DMS53 (cell line): ENCODE measurements at regions not wholly inside any gene's neighbourhood (a gene's known extent, or its start where the extent isn't known, plus 50 kb on each side); places are given as distances from the start of the nearest gene placed in this dataset.

ENCODE experiments used
- DNase-seq: peaks from one replicate; lab custom pipeline; 2025; lab: John Stamatoyannopoulos, UW

DNA sequence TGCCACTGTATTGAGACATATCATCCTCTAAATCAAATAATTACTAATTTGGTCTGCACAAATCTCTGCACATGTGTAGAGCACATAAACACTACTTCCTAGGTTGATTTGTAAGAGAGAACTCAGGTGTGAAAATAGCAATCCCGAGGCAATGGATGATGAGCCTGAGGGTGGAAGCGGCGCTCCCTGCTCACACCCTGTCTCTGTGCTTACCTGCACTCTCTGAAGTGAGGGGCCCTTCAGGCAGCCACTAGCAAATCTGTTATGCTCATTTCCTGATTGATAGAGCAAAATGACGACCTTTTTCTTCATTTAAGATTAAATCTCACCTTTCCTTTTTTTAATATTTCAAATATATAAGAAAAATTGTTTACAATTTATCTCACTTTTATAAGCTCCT lies 1995.7 kb upstream of the AGA start:
- no peak for DNase-seq

DNA sequence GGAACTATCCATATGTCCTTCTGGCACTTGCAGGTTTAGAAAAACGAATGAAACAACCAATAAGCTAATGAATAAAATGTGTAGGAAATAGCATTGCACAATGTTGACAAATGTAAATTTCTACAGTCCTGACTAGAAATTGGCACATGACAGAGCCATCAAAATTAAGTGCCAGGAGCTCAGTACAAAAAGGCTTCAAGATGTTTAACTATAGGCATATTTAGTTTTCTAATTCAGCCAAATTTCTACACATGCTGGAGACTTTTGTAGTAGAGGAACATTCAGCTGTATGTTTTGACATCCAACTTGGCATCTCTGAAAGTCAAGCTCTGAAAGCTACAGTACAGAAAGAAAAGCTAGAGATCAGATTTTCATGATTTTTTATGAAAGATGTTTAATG lies 1999.4 kb upstream of the AGA start:
- DNase-seq: no peak

DNA sequence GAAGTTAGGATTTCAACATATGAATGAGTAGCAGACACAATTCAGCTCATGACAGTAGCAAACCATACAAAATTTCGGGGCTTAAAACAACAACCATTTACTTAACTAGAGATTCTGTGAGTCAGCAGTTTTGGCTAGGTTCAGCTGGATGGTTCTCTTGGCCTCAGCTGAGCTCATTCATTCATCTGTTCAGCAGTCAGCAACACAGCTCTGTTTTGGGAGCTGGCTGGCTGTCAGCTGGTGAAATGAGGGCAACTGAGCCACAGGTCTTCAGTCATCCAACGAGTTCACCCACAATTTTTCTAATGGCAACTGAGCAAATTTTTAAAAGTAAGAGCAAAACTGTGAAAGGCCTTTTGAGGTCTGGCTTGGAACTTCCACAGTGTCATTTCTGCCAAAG lies 2005.1 kb upstream of the AGA start:
- no peak for DNase-seq

DNA sequence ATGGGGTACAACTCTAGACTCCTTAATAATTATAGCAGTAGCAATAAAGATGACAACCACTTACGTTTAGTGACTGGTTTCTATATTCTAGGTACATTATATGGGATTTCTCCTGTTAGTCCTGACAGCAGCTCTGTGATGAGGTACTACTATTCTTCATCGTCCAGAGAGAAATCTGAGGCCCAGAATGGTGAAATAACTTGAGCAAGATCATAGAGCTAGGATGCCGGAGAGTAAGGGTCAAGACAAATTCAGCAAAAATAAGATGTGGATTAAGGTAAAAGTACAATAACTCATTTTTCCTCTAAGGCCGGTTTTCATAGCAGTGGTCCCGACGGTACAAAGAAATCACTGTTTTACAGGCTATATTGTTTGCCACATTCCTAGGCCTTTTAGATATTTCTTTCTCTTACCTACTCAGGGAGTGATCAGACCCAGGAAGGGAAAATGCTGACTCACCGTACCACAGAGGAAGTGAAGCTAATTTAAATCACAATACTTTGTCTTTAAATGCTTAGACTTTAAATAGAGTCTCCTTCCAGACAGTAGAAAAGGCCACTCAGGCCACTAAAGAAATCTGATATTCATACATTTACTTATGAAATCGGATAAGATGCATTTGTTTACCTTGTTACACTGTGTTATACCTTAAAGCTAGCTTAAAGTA lies 2023.0 kb upstream of the AGA start:
- peak; percentile 58 for DNase-seq

DNA sequence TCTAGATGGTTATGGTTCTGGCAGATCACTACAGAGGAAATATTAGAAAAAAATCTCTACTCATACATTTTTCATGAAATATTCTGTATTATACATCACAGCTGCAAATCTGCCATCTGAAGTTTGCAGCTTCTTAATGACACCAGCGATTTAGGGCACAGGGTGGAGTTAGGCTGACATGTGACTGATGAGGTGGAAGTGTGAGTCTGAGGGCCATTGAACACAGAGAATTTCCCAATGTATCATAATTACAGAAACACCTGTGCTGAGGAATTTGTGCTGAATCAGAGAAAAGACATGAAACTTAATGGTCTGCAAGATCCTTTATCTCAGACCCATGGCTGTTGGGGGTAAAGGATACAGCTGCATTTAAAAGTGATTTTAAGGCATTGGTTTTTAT lies 2025.6 kb upstream of the AGA start:
- no peak for DNase-seq

DNA sequence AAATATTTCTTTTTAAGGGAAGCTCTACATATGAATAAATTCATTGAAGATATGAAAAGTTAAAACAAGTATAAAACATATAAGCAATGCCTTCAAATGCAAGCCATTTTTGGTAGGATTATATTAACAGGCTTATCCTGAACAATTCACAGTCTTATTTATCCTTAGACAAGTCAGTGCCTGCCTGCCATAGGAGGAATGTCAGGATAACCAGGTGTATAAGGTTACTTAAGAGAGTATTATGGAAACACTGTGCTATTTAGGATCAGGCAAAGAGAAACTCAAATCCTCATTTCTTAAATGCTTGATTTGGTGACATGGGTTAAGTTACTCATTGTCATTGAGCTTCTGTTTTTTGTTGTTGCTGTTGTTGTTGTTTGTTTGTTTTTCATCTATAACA lies 2029.9 kb upstream of the AGA start:
- DNase-seq: no peak

DNA sequence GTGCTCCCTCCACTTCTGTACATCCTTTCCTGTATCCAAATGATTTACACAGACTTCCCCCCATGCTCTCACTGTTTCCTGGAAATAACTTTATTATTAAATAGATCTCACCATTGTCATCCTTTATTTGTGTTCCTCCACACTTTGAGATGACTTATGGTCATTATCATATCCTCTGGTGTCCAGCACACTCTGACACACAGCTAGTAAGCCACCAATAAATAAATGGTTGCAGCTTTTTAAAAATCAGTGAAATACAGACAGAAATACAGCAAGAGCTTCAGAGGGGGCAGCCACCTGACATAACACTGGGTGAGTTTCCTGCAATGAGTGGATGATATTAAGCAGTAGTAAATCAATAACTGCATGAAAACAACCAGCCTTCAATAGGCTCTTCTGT lies 2036.4 kb upstream of the AGA start:
- peak; percentile 4 for DNase-seq

DNA sequence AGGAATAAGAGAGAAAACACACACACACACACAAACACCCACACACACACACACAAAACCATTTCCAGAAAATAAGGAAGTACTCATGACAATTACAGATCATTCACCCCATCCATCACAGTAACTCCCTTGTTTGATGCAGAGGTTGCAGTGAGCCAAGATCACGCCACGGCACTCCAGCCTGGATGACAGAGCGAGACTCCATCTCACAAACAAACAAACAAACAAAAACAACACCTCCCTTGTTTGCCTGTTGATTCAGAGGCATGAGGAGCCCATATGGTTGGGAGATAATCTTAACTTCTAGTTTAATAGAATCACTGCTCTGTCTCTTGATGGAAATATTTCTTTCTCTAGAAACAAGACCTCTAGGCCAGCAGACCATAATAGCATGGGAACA lies 2043.5 kb upstream of the AGA start:
- no peak for DNase-seq

DNA sequence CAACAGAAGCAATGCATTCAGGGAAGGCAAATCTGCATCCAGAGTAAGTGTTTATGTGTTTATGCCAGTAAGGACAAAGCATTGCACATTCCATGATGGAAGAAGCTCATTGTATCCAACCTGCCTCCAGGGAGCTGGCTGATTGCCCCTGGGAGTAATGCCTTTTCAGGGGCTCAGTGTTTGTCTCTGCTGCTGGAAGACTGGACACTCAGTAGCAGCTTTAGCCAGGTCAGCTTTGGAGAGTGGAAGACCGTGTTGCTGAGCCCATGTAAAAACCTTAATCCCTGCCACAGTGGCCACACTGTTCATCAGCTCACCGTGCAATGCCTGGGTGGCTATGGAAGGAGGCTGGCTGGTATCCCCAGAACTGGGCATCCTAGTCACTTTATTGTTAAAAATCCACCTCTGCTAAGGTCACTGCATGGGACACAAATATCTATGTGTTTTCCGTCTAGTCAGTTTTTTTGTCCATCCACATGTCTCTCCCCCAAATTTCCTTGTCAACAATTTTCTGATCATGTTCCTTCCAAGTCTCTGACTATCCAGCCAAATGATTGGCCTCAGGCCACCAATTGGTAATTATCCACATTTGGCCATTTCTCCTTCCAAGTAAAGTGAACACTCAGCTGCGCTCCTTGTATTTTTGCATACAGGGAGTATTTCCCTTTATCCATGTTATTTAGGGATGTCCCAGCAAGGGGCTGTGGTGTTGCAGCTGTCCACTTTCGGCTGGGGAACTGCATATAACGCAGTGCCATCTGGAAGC lies 2044.5 kb upstream of the AGA start:
- no peak for DNase-seq

DNA sequence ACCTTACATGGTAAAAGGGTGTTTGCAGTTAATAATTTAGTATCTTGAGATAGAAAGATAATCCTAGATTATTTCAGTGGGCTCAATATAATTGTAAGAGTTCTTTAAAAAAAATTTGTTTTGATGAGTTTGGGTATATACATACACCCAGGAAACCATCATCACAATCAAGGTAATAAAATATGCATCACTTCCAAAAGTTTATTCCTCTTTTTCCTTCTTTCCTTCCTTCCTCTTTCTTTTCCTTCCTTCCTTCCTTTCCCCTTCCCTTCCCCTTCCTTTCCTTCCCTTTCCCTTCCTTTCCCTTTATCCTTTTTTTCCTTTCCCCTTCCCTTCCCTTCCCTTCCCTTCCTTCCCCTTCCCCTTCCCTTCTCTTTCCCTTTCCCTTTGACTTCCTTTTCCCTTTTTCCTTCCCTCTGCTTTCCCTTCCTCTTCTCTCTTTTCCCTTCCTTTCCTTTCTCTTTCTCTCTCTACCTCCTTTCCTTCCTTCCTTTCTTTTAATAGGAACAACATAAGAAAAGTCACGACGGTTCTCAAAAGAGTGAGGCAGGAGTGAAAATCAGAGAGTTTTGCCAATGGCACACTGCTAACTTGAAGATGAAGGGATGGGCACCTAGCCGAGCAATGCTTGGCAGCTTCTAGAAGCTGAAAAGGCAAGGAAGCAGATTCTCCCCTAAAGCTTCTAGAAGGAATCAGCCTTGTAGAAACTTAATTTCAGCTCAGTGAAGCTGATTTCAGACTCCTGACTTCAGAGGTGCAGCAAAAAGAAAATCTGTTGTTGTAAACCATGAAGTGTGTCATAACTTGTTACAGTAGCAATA lies 2050.2 kb upstream of the AGA start:
- no peak for DNase-seq

DNA sequence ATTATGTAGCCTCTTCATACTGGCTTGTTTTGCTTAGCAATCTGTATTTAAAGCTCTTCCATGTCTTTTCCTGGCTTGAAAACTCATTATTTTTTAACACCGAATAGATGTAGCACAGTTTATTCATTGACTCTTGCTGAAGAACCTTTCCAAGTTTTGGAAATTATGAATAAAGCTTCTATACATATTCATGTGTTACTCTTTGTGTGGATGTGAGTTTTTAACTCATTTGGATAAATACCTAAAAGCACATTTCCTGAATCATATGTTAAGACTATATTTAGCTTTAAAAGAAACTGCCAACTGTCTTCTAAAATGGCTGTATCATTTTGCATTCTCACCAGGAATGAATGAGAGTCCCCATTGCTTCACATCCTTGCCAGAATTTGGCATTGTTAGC lies 2061.7 kb upstream of the AGA start:
- no peak for DNase-seq

DNA sequence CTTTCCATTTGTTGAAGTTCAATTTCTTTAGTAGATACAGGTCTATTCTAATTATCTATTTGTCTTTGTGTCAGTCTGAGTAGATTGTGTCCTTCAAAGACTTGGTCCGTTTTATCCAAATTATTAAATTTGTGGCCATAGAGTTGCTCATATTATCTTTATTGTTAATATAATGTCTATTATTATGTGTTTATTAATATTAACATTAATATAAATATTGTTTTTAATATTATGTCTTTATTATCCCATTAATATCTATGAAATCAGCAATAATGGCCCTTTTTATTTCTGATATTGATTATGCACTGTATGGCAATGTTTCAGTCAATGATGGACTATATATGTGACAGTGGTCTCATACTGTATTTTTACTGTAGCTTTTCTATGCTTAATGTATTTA lies 2067.3 kb upstream of the AGA start:
- no peak for DNase-seq

DNA sequence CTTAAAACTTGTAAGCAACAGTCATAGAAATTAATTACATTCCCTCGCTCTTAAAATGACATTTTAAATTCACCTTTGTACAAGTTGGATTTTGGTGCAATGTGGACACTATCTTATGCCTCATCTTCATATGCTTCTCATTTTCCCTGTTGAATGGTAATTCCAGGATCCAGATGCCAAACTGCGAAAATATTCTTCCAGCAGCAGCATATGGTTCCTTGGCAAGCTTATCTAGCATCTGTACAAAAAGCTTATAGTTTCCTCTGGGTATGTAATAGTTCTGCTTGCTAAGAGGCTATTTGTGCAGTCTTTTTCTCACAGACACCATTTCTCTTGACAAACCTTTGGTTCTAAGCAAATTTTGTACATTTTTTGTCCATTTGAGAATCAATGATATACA lies 2079.7 kb upstream of the AGA start:
- DNase-seq: no peak

DNA sequence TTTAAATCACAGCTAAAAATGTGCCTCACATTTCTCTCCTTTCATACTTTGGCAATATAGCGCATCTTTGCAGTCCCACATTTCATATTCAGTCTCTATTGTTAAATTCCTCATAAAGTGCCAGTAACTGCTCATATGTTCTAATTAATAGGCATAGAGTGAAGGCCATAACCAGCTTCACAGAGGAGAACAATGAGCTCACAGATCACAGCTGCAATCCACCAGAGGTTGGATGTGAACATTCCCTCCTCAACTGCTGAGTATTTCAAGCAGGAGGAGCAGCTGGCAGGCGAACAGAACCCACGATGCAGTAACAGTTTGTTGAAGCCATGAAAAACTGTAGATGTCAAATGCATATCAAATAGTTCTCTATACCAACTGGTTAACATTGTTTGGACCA lies 2088.7 kb upstream of the AGA start:
- DNase-seq: no peak

DNA sequence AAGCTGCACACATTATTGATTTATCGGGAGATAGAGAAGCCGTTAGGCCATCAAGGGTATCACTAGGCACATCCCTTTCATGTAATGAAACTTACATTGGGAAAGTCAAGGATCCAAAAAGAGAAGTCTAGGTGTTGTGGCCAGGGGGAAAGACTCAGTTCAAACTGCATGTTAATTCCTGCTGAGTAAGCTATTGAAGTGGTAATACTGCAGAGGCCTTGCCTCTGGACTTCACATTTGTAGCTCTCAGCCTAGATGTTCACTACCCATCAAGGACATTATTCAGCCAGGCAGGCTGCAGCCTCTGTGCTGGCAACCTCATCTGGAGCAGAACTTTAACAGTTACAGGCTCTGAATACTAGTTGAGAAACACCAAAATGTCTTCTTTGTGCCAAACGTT lies 2094.5 kb upstream of the AGA start:
- no peak for DNase-seq

DNA sequence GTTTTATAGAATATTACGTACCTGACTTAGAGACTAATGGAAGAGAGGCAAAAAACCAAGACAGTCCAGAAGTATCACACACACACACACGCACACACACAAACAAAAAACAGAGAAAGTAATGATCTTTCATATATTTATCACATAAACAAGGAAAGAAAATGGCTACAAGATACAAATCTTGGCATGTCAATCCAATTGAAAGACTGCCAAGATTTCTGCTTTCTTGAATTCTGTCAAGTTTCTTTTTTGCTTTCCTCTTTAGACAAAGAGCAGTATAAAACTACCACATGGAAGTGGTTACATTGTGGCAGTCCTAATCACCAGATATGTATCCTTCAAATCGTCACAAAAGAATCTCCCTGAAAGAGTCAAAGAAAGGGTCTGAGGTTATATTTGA lies 2097.4 kb upstream of the AGA start:
- DNase-seq: no peak

DNA sequence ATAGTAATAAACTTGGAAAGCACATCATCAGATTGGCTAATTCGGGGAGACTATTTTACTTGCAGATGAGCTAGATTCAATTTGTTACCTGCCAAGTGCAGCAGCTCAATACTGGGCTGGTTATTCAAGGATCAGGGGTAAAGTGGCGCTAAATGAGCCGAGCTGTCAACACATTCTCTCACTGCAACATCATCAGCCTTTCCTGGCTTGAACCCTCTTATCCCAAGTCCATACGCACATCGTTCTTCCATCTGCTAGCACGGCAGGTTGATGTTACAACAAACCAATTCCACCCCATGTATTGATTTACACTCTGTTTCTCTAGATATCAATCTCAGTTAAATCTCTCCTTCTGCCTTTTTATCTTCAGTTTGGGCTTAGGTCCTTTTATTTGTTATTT lies 2101.5 kb upstream of the AGA start:
- no peak for DNase-seq

DNA sequence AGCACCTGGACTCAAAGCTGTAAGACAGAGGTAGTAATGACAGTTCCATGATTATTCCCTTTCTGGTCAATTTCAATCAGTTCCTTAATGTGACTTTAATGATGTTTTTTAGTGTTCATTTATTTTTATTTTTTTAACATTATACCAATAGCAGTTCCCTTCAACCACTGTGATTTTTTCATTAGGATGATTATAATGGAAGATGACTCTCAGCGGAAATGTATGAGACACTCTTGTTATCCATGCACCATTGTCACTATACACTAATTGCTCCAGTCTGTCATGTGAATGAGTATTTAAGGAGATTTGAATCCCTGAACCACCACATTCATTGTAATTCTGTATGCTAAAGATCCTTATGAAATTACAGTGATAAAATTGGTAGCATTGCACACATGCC lies 2102.3 kb upstream of the AGA start:
- DNase-seq: no peak

DNA sequence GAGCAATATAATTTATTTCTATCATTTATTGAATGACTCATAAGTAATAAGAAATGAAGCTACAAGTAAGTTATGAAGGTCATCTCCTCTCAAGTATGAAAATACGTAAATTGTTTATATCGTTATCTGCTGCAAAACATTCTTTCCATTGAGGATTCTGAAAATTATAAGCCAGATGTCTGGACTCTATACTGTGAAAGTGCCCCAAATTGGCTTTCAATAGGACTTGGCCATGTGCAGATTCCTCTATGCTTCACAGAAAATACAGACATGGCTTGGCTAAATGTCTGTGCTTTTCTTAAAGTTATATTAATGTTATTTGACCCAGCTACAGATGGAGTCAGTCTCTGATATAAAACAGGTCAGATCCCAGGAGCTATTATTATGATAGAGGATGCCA lies 2109.9 kb upstream of the AGA start:
- no peak for DNase-seq

DNA sequence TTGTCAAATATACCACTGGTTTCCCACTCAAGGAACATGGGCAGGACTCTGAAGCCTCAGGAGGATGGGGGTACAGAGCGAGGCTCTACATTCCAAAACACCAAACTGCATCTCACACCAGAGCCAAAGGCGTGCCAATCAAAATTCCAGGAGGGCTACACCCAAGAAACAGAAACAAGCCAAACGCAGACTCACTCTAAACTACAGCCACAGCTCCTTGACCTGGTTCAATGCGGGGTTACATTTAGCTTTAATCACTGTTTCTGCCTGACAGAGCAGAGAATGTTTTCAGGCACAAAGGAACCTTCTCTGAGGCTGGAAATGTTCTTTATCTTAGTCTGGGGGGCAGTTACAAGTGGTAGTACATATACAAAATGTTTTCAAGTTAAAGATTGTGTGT lies 2121.5 kb upstream of the AGA start:
- no peak for DNase-seq

DNA sequence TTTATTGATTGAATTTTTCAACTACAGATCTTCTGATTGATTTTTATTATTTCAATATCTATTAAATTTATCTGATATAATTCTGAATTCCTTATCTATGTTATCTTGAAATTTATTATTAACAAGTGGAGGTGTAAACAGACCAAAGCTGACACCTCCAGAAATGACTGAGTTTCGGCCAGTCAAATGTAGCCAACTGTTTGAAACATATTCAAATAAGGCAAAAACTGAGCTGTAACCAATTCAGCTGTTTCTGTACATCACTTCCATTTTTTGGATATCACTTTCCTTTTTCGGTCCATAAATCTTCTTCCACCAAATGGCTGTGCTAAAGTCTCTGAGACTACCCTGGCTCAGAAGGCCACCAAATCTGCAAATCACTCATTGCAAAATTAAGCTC lies 2127.3 kb upstream of the AGA start:
- no peak for DNase-seq

DNA sequence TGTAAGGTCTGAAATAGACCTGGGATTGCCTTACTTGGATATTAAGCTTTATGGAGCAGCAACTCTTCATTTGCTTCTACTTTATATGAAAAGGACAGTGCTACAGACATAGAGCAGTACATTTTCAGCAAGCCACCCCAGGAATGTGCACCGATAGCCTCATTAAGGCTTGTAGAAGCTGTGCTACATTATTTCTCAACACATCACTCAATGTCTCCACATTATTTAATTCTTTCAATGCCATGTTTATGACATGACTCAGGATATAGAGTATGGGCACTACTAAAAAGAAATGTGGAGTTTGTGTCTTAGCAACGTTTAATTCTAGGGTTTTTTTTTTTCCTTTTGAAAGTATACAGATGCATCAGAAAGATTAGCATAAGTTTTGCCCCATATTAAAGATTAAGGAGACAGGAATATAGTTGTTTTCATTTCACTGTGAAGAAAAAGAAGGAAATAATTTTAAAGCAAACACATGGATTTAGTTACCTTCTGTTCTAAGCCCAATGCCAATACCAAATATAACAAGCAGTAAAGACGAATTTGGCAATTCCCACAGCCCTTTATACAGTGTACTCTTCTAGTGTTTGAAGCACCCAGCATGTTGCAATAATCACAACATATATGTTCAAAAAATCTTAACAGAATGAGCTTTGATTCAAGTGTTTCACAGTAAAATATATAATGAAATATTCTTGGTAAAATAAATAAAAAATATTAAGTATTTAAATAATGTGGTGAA lies 2140.1 kb upstream of the AGA start:
- DNase-seq: no peak

DNA sequence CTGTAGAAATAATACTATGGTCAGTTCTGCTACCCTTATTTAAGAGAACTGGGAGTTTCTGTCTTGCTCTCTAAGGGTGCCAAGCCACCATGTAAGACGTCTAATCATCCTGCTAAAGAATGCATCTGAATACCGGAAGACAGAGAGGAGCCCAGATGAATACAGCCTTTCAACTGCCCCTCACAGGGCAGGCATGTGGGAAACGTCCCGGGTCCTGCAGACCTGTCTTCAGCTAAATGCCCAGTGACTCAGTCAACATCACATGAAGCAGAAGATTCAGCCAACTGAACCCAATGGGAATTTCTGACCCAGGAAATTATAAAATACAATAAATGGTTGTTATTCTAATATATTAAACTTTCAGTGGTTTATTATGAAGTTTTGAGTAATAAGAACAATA lies 2141.0 kb upstream of the AGA start:
- DNase-seq: no peak
